ENCODE measurements at regions not wholly inside any gene's neighbourhood (a gene's known extent, or its start where the extent isn't known, plus 50 kb on each side); places are given as distances from the start of the nearest gene placed in this dataset.

GRCh38 chr10:128221117-128221516, 94.9 kb upstream of the MKI67 start:
- DNase-seq (ENCODE audit: extremely low read depth in 1 of 2, low read depth in 1 of 2): no peak

GRCh38 chr10:128221807-128222206, 95.6 kb upstream of the MKI67 start:
- no peak for DNase-seq (ENCODE audit: extremely low read depth in 1 of 2, low read depth in 1 of 2)

- DNase-seq (ENCODE audit: extremely low read depth in 1 of 2, low read depth in 1 of 2): no peak
Measured at GRCh38 chr10:128222332-128222849, 96.2 kb upstream of the MKI67 start.

GRCh38 chr10:128230401-128230800, 104.2 kb upstream of the MKI67 start:
- no peak for DNase-seq (ENCODE audit: extremely low read depth in 1 of 2, low read depth in 1 of 2)

GRCh38 chr10:128233422-128233821, 107.2 kb upstream of the MKI67 start:
- no peak for DNase-seq (ENCODE audit: extremely low read depth in 1 of 2, low read depth in 1 of 2)

GRCh38 chr10:128237710-128238109, 111.5 kb upstream of the MKI67 start:
- no peak for DNase-seq (ENCODE audit: extremely low read depth in 1 of 2, low read depth in 1 of 2)

GRCh38 chr10:128241023-128241422, 114.8 kb upstream of the MKI67 start:
- no peak for DNase-seq (ENCODE audit: extremely low read depth in 1 of 2, low read depth in 1 of 2)

- DNase-seq (ENCODE audit: extremely low read depth in 1 of 2, low read depth in 1 of 2): no peak
Measured at GRCh38 chr10:128242641-128243040, 116.4 kb upstream of the MKI67 start.

GRCh38 chr10:128245026-128245425, 118.8 kb upstream of the MKI67 start:
- no peak for DNase-seq (ENCODE audit: extremely low read depth in 1 of 2, low read depth in 1 of 2)

- no peak for DNase-seq (ENCODE audit: extremely low read depth in 1 of 2, low read depth in 1 of 2)
Measured at GRCh38 chr10:128247576-128247975, 121.4 kb upstream of the MKI67 start.

- DNase-seq (ENCODE audit: extremely low read depth in 1 of 2, low read depth in 1 of 2): no peak
Measured at GRCh38 chr10:128254476-128254875, 128.3 kb upstream of the MKI67 start.

- DNase-seq (ENCODE audit: extremely low read depth in 1 of 2, low read depth in 1 of 2): no peak
Measured at GRCh38 chr10:128257428-128257827, 131.2 kb upstream of the MKI67 start.

- DNase-seq (ENCODE audit: extremely low read depth in 1 of 2, low read depth in 1 of 2): no peak
Measured at GRCh38 chr10:128258421-128258976, 132.3 kb upstream of the MKI67 start.

- peak; percentile 4 to 24 for DNase-seq (ENCODE audit: extremely low read depth in 1 of 2, low read depth in 1 of 2)
Measured at GRCh38 chr10:128263891-128264688, 137.9 kb upstream of the MKI67 start.

GRCh38 chr10:128265596-128265995, 139.4 kb upstream of the MKI67 start:
- DNase-seq (ENCODE audit: extremely low read depth in 1 of 2, low read depth in 1 of 2): no peak

- DNase-seq (ENCODE audit: extremely low read depth in 1 of 2, low read depth in 1 of 2): no peak
Measured at GRCh38 chr10:128267581-128267980, 141.4 kb upstream of the MKI67 start.

- no peak for DNase-seq (ENCODE audit: extremely low read depth in 1 of 2, low read depth in 1 of 2)
Measured at GRCh38 chr10:128268015-128268722, 141.9 kb upstream of the MKI67 start.

GRCh38 chr10:128274938-128275337, 148.7 kb upstream of the MKI67 start:
- DNase-seq (ENCODE audit: extremely low read depth in 1 of 2, low read depth in 1 of 2): no peak

- DNase-seq (ENCODE audit: extremely low read depth in 1 of 2, low read depth in 1 of 2): no peak
Measured at GRCh38 chr10:128275388-128276177, 149.4 kb upstream of the MKI67 start.

- no peak for DNase-seq (ENCODE audit: extremely low read depth in 1 of 2, low read depth in 1 of 2)
Measured at GRCh38 chr10:128277267-128277840, 151.1 kb upstream of the MKI67 start.

GRCh38 chr10:128278362-128278761, 152.1 kb upstream of the MKI67 start:
- DNase-seq (ENCODE audit: extremely low read depth in 1 of 2, low read depth in 1 of 2): no peak

Data from activated CD8-positive, alpha-beta memory T cell treated with anti-CD3 and anti-CD28 coated beads for 1 hour (primary cell).